Sigmoid colon (tissue), 4 donors: ENCODE measurements at regions not wholly inside any gene's neighbourhood (a gene's known extent, or its start where the extent isn't known, plus 50 kb on each side); places are given as distances from the start of the nearest gene placed in this dataset.

Source experiments
- CTCF ChIP-seq, 4 experiments: fragments of 450-650 bp in 3 of 4; fragments of 200-600 bp in 1 of 4; IDR thresholded peaks; one replicate each; pipeline ENCODE4 v1.5.1; 2016 to 2019; ENCODE audit warnings: antibody characterized with exemption in 4 of 4, mild to moderate bottlenecking in 3 of 4, moderate library complexity in 2 of 4
- POLR2A ChIP-seq, 2 donors: fragments of 450-650 bp; IDR thresholded peaks; one replicate each; pipeline ENCODE4 v1.6.1; 2016; ENCODE audit warnings: antibody characterized with exemption in 2 of 2, mild to moderate bottlenecking in 2 of 2, moderate library complexity in 2 of 2
- POLR2AphosphoS5 ChIP-seq, 4 donors: sonication (generic); formaldehyde crosslinking; IDR thresholded peaks; one replicate each; pipeline ENCODE4 v1.6.1; 2017; ENCODE audit warnings: antibody characterized with exemption in 4 of 4

GRCh38 chr14:106528717-106529116 is 1002.3 kb downstream of the TMEM121 start:
- TF ChIP-seq POLR2A (IDR thresholded peaks at IDR 0.05) (no peak), CTCF (IDR thresholded peaks at IDR 0.05) (no peak), POLR2AphosphoS5 (IDR thresholded peaks at IDR 0.05) (no peak)
